OCI-LY7 (cell line): ENCODE measurements at regions not wholly inside any gene's neighbourhood (a gene's known extent, or its start where the extent isn't known, plus 50 kb on each side); places are given as distances from the start of the nearest gene placed in this dataset.

Source experiments
- BruUV-seq: library from RNA; stranded (reverse); fragments of 400-500 nt; replicated peaks from 2 replicates; lab custom pipeline; 2021; lab: Mats Ljungman, UMichigan
- CTCF ChIA-PET: fragments of 300-600 bp; sonication (Branson Sonifier 250); formaldehyde crosslinking; loops from one replicate; lab custom pipeline; 2022; ENCODE audit warnings: antibody characterized with exemption; ENCODE audit not compliant: unreplicated experiment; lab: Charles Lee
- POLR2A ChIA-PET: fragments of 300-600 bp; sonication (Branson Sonifier 250); formaldehyde crosslinking; loops from one replicate; lab custom pipeline; 2022; ENCODE audit warnings: antibody characterized with exemption; lab: Charles Lee
- DNase-seq: peaks from one replicate; pipeline ENCODE4 v3.0.0-alpha.2; 2015; ENCODE audit warnings: low spot score
- H2AFZ ChIP-seq: fragments of 200-600 bp; sonication (generic), shearing (Covaris generic); 2 replicates; pipeline ENCODE4 v1.6.1; 2014; ENCODE audit warnings: mild to moderate bottlenecking, antibody characterized with exemption, low read length, moderate library complexity
- H3K27ac ChIP-seq: fragments of 200-600 bp; sonication (generic); 2 replicates; pipeline ENCODE4 v1.5.1; 2014; ENCODE audit warnings: mixed run types, low read depth, mild to moderate bottlenecking, moderate library complexity, low read length, inconsistent platforms; ENCODE audit not compliant: poor library complexity, severe bottlenecking
- H3K36me3 ChIP-seq: fragments of 200-600 bp; sonication (generic); 2 replicates; pipeline ENCODE4 v1.6.1; 2014; ENCODE audit warnings: mild to moderate bottlenecking, antibody characterized with exemption, low read length, moderate library complexity, mixed read lengths; ENCODE audit not compliant: insufficient read depth
- H3K4me1 ChIP-seq: fragments of 200-600 bp; sonication (generic); 2 replicates; pipeline ENCODE4 v1.5.1; 2014; ENCODE audit warnings: mild to moderate bottlenecking, low read length; ENCODE audit not compliant: insufficient read depth, poor library complexity, severe bottlenecking
- H3K4me2 ChIP-seq: fragments of 200-600 bp; sonication (generic); 2 replicates; pipeline ENCODE4 v1.6.1; 2014; ENCODE audit warnings: mild to moderate bottlenecking, low read length
- H3K4me3 ChIP-seq: fragments of 200-600 bp; sonication (generic); 2 replicates; pipeline ENCODE4 v1.5.1; 2014; ENCODE audit warnings: mild to moderate bottlenecking, low read depth, low read length; ENCODE audit not compliant: poor library complexity, severe bottlenecking
- H3K79me2 ChIP-seq: fragments of 200-600 bp; sonication (generic); 2 replicates; pipeline ENCODE4 v1.6.1; 2016; ENCODE audit warnings: low read depth, mild to moderate bottlenecking, low read length, moderate library complexity, mixed read lengths; ENCODE audit not compliant: insufficient read depth
- H3K9me2 ChIP-seq: fragments of 200-600 bp; sonication (generic); 2 replicates; pipeline ENCODE4 v1.6.1; 2016; ENCODE audit warnings: mild to moderate bottlenecking, low read length, mixed read lengths; ENCODE audit not compliant: insufficient read depth
- H3K9me3 ChIP-seq: fragments of 200-600 bp; sonication (generic); 2 replicates; pipeline ENCODE4 v1.6.1; 2014; ENCODE audit warnings: mild to moderate bottlenecking, mixed run types, low read length, mixed read lengths
- H4K20me1 ChIP-seq: fragments of 200-600 bp; sonication (generic); 2 replicates; pipeline ENCODE4 v1.6.1; 2014; ENCODE audit warnings: mild to moderate bottlenecking, antibody characterized with exemption, low read length, moderate library complexity, mixed read lengths; ENCODE audit not compliant: insufficient read depth
- EZH2phosphoT487 ChIP-seq: fragments of 200-600 bp; sonication (generic); IDR thresholded peaks from 2 replicates; pipeline ENCODE4 v1.6.1; 2018; ENCODE audit warnings: low read depth, borderline replicate concordance, mild to moderate bottlenecking, mixed run types, antibody characterized with exemption, low read length, moderate library complexity, mixed read lengths
- intact Hi-C: fragments of 100-400 bp; cut with micrococcal nuclease; formaldehyde crosslinking; loops from one replicate; pipeline ENCODE4 v1.10.0; 2022; ENCODE audit not compliant: unreplicated experiment
- TF ChIP-seq, protein P1 (sequence below): fragments of 200-600 bp; sonication (generic); conservative IDR thresholded peaks from 2 replicates; pipeline ENCODE4 v1.5.1; 2014; ENCODE audit warnings: mild to moderate bottlenecking, antibody characterized with exemption, low read length, moderate library complexity, mixed read lengths

- no peaks in the 10 kb centered on the region for H3K9me2 ChIP-seq
- POLR2A ChIA-PET = no interaction called here
- H3K4me1 ChIP-seq = no peaks in the 10 kb centered on the region
- no peak overlapping the region for H3K4me2 ChIP-seq
- H2AFZ ChIP-seq = no peak overlapping the region
- H3K79me2 ChIP-seq = no peaks in the 10 kb centered on the region
- no TSS peak for BruUV-seq
- no peak for TF ChIP-seq EZH2phosphoT487
- TF ChIP-seq, protein P1, sequence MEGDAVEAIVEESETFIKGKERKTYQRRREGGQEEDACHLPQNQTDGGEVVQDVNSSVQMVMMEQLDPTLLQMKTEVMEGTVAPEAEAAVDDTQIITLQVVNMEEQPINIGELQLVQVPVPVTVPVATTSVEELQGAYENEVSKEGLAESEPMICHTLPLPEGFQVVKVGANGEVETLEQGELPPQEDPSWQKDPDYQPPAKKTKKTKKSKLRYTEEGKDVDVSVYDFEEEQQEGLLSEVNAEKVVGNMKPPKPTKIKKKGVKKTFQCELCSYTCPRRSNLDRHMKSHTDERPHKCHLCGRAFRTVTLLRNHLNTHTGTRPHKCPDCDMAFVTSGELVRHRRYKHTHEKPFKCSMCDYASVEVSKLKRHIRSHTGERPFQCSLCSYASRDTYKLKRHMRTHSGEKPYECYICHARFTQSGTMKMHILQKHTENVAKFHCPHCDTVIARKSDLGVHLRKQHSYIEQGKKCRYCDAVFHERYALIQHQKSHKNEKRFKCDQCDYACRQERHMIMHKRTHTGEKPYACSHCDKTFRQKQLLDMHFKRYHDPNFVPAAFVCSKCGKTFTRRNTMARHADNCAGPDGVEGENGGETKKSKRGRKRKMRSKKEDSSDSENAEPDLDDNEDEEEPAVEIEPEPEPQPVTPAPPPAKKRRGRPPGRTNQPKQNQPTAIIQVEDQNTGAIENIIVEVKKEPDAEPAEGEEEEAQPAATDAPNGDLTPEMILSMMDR = no peak
- no peak overlapping the region for H3K27ac ChIP-seq
- no peak for DNase-seq
- no peaks in the 10 kb centered on the region for H3K9me3 ChIP-seq
- no peaks in the 10 kb centered on the region for H3K36me3 ChIP-seq
- intact Hi-C loops = no loop called here
- no peak overlapping the region for H3K4me3 ChIP-seq
- CTCF ChIA-PET = no interaction called here
- H4K20me1 ChIP-seq = no peaks in the 10 kb centered on the region
Measured at GRCh38 chr6:44010411-44011349, 116.6 kb downstream of the MRPL14 start.

DNA sequence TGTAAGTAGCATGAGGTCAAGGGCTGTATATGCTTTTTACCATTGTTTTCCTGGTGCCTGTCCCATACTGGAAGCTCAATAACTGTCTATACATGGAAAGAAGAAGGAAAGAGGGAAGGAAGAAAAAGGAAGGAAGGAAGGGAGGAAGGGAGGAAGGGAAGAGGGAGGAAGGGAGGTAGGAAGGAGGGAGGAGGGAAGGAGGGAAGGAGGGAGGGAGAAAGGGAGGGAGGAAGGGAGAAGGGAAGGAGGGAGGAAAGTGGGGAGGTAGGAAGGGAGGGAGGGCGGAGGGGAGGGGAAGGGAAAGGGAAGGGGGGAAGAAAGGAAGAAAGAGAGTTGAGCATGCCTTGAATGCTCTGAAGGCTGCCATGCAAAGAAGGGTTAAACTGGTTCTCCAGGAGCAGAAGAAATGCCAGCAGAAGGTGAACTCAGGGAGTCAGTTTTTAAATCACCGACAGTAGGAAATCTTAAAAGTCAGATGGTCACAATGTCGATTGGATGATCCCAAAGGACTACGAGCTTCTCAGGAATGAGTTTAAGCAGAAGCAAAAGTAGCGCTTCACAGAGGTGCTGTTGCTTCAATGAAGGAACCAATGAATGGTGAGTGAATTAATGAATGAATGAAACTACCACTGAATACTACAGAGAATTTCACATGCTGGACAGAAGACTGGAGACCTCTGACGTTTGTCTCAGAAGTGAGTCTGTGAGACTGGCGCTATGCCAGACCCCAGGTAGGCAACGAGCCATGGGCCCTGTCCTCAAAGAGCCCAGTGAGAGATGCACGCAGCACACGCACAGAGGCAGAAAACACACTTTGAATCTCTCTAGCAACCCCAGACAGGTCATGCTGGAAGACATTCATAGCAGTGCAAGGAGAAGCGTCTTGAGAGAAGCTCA, 117.6 kb downstream of the MRPL14 start:
- CTCF ChIA-PET = no interaction called here
- Histone ChIP-seq H3K4me2 (no peak overlapping the region), H3K9me3 (no peaks in the 10 kb centered on the region), H3K36me3 (no peaks in the 10 kb centered on the region), H3K9me2 (no peaks in the 10 kb centered on the region), H4K20me1 (no peaks in the 10 kb centered on the region), H3K79me2 (no peaks in the 10 kb centered on the region), H2AFZ (no peak overlapping the region), H3K27ac (no peak overlapping the region), H3K4me3 (no peak overlapping the region), H3K4me1 (no peaks in the 10 kb centered on the region)
- TF ChIP-seq EZH2phosphoT487 = no peak
- TF ChIP-seq, protein P1 = no peak
- POLR2A ChIA-PET = no interaction called here
- DNase-seq = no peak
- intact Hi-C loops = no loop called here
- BruUV-seq = no TSS peak
